ENCODE measurements at regions not wholly inside any gene's neighbourhood (a gene's known extent, or its start where the extent isn't known, plus 50 kb on each side); places are given as distances from the start of the nearest gene placed in this dataset.

DNA sequence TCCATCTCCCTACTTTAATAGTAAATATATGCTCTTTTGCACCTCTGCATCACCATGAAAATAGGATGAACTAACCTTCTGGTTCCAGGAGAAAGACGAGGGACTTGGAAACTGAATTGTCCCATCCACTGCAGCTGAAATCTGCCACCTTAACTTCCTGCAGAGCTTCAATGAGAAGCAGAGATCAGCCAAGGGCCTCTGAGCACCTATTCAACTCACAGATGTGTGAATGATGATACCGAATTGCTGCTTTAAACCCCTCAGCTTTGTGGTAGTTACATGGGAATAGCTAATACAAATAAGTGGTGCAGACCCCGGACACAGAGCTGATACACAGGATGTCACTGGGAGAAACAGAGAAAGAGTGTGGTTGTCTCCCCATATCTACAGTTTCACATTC is 616.8 kb downstream of the NCAM2 start:
- H3K4me3 Mint-ChIP-seq, result no peak overlapping the region
- POLR2A ChIA-PET, result no interaction called here
- H3K4me1 Mint-ChIP-seq, result peaks cover 13% of the 10 kb centered on the region
- TF ChIP-seq TEAD1 (CRISPR knock-in tag; IDR thresholded peaks at IDR 0.05) (no peak), SMAD4 (CRISPR knock-in tag; IDR thresholded peaks at IDR 0.05) (no peak), NFYB (CRISPR knock-in tag; conservative IDR thresholded peaks at IDR 0.05; ENCODE audit: low read depth) (no peak), CREM (CRISPR knock-in tag; IDR thresholded peaks at IDR 0.05) (no peak), TCF7 (CRISPR knock-in tag; IDR thresholded peaks at IDR 0.05; ENCODE audit: low read depth) (no peak), NFE2L1 (CRISPR knock-in tag; IDR thresholded peaks at IDR 0.05) (no peak), ZNF512 (CRISPR knock-in tag; IDR thresholded peaks at IDR 0.05; ENCODE audit: borderline replicate concordance) (no peak), ZNF671 (CRISPR knock-in tag; IDR thresholded peaks at IDR 0.05) (no peak), ATF3 (CRISPR knock-in tag; conservative IDR thresholded peaks at IDR 0.05) (no peak), AR (CRISPR knock-in tag; IDR thresholded peaks at IDR 0.05) (no peak), ZBTB21 (CRISPR knock-in tag; IDR thresholded peaks at IDR 0.05; ENCODE audit: borderline replicate concordance) (no peak), ELF4 (CRISPR knock-in tag; IDR thresholded peaks at IDR 0.05; ENCODE audit: low read depth) (no peak), NR2C2 (CRISPR knock-in tag; IDR thresholded peaks at IDR 0.05) (no peak), CREB1 (CRISPR knock-in tag; IDR thresholded peaks at IDR 0.05) (no peak), GRHL2 (CRISPR knock-in tag; IDR thresholded peaks at IDR 0.05; ENCODE audit: insufficient replicate concordance, severe bottlenecking) (no peak), ZMAT4 (CRISPR knock-in tag; IDR thresholded peaks at IDR 0.05) (no peak), GABPB1 (CRISPR knock-in tag; IDR thresholded peaks at IDR 0.05) (no peak)
- TF ChIP-seq, protein P1, sequence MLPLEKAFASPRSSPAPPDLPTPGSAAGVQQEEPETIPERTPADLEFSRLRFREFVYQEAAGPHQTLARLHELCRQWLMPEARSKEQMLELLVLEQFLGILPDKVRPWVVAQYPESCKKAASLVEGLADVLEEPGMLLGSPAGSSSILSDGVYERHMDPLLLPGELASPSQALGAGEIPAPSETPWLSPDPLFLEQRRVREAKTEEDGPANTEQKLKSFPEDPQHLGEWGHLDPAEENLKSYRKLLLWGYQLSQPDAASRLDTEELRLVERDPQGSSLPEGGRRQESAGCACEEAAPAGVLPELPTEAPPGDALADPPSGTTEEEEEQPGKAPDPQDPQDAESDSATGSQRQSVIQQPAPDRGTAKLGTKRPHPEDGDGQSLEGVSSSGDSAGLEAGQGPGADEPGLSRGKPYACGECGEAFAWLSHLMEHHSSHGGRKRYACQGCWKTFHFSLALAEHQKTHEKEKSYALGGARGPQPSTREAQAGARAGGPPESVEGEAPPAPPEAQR (CRISPR knock-in tag; IDR thresholded peaks at IDR 0.05), result no peak
- TF ChIP-seq, protein P2, sequence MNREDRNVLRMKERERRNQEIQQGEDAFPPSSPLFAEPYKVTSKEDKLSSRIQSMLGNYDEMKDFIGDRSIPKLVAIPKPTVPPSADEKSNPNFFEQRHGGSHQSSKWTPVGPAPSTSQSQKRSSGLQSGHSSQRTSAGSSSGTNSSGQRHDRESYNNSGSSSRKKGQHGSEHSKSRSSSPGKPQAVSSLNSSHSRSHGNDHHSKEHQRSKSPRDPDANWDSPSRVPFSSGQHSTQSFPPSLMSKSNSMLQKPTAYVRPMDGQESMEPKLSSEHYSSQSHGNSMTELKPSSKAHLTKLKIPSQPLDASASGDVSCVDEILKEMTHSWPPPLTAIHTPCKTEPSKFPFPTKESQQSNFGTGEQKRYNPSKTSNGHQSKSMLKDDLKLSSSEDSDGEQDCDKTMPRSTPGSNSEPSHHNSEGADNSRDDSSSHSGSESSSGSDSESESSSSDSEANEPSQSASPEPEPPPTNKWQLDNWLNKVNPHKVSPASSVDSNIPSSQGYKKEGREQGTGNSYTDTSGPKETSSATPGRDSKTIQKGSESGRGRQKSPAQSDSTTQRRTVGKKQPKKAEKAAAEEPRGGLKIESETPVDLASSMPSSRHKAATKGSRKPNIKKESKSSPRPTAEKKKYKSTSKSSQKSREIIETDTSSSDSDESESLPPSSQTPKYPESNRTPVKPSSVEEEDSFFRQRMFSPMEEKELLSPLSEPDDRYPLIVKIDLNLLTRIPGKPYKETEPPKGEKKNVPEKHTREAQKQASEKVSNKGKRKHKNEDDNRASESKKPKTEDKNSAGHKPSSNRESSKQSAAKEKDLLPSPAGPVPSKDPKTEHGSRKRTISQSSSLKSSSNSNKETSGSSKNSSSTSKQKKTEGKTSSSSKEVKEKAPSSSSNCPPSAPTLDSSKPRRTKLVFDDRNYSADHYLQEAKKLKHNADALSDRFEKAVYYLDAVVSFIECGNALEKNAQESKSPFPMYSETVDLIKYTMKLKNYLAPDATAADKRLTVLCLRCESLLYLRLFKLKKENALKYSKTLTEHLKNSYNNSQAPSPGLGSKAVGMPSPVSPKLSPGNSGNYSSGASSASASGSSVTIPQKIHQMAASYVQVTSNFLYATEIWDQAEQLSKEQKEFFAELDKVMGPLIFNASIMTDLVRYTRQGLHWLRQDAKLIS (CRISPR knock-in tag; IDR thresholded peaks at IDR 0.05; ENCODE audit: borderline replicate concordance), result no peak
- TF ChIP-seq, protein P3, sequence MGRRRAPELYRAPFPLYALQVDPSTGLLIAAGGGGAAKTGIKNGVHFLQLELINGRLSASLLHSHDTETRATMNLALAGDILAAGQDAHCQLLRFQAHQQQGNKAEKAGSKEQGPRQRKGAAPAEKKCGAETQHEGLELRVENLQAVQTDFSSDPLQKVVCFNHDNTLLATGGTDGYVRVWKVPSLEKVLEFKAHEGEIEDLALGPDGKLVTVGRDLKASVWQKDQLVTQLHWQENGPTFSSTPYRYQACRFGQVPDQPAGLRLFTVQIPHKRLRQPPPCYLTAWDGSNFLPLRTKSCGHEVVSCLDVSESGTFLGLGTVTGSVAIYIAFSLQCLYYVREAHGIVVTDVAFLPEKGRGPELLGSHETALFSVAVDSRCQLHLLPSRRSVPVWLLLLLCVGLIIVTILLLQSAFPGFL (CRISPR knock-in tag; IDR thresholded peaks at IDR 0.05; ENCODE audit: borderline replicate concordance), result no peak
- no peak for DNase-seq (ENCODE audit: low spot score)
- H3K36me3 Mint-ChIP-seq, result no peaks in the 10 kb centered on the region
- H3K27me3 Mint-ChIP-seq (ENCODE audit: low read depth), result no peaks in the 10 kb centered on the region
- CTCF ChIA-PET, result no interaction called here
- H3K27ac Mint-ChIP-seq, result no peak overlapping the region; the same call in 1 of the 2 replicates
- no peaks in the 10 kb centered on the region for H3K9me3 Mint-ChIP-seq
- ATAC-seq, result no peak

Data from WTC11 (cell line).